K562 (cell line): ENCODE measurements at regions not wholly inside any gene's neighbourhood (a gene's known extent, or its start where the extent isn't known, plus 50 kb on each side); places are given as distances from the start of the nearest gene placed in this dataset.

ENCODE experiments used
- ATAC-seq: fragments of 200-7000 bp; cut with Tn5 transposase; 3 replicates; pipeline ENCODE4 v1.9.1; 2020; ENCODE audit warnings: moderate library complexity
- BruUV-seq: library from RNA; stranded (reverse); fragments of 400-500 nt; replicated peaks from 2 replicates; lab custom pipeline; 2021; lab: Mats Ljungman, UMichigan
- CTCF ChIA-PET: fragments of 300-600 bp; formaldehyde crosslinking; extraction: SDS; loops from one replicate; lab custom pipeline; 2021; ENCODE audit warnings: low intra/inter-chr PET ratio; lab: Yijun Ruan, JAX
- POLR2A ChIA-PET: fragments of 300-600, 350-650 bp; sonication (Branson Sonifier 250); formaldehyde crosslinking; extraction: SDS; loops from one replicate; lab custom pipeline; 2021; ENCODE audit warnings: antibody characterized with exemption, inconsistent platforms; lab: Yijun Ruan, JAX
- DNase-seq, 4 experiments: peaks; one replicate each; pipeline versions ENCODE4 v3.0.0 to v3.0.0-alpha.2; 2011 to 2018; ENCODE audit warnings: low spot score in 3 of 4, mixed read lengths in 3 of 4; ENCODE audit errors: extremely low read depth in 1 of 4
- FAIRE-seq: peaks from 2 replicates; lab custom pipeline; 2011; peaks lifted over from hg19 to GRCh38; lab: Jason Lieb, UNC
- H2AFZ ChIP-seq: 2 replicates; pipeline ENCODE4 v1.6.0; 2011; ENCODE audit warnings: low read depth, low read length, control low read depth, inconsistent platforms
- H3K27ac ChIP-seq: fragments of 200-600 bp; 3 replicates; pipeline ENCODE4 v1.8.0; 2011; ENCODE audit warnings: low read depth, mild to moderate bottlenecking, control low read depth, inconsistent platforms, low read length, moderate library complexity, mixed read lengths; ENCODE audit errors: extremely low read depth
- H3K27me3 ChIP-seq, 2 experiments: fragments of 300-600 bp in 1 of 2; 2 replicates in 1 of 2; 3 replicates in 1 of 2; pipeline versions ENCODE4 v1.6.0 to v1.8.0; 2011; ENCODE audit warnings: inconsistent platforms in 2 of 2, low read length in 2 of 2, mild to moderate bottlenecking in 1 of 2, mixed read lengths in 1 of 2, moderate library complexity in 1 of 2; ENCODE audit not compliant: control insufficient read depth in 2 of 2, insufficient read depth in 2 of 2
- H3K36me3 ChIP-seq: fragments of 300-600 bp; 3 replicates; pipeline ENCODE4 v1.8.0; 2011; ENCODE audit warnings: mild to moderate bottlenecking, low read length, inconsistent platforms; ENCODE audit not compliant: control insufficient read depth, insufficient read depth
- H3K4me1 ChIP-seq, 2 experiments: fragments of 200-600 bp in 1 of 2; replicated peaks in 1 of 2; 2 replicates in 1 of 2; 3 replicates in 1 of 2; pipeline versions ENCODE4 v1.5.1 to v1.8.0; 2011; ENCODE audit warnings: inconsistent platforms in 2 of 2, low read length in 2 of 2, mild to moderate bottlenecking in 1 of 2, mixed read lengths in 1 of 2, moderate library complexity in 1 of 2; ENCODE audit not compliant: control insufficient read depth in 2 of 2, insufficient read depth in 2 of 2
- H3K4me2 ChIP-seq: 2 replicates; pipeline ENCODE4 v1.6.1; 2011; ENCODE audit warnings: low read length, control low read depth, inconsistent platforms, mixed read lengths; ENCODE audit not compliant: insufficient read depth
- H3K4me3 ChIP-seq: fragments of 200-600 bp; sonication (generic), shearing (Covaris generic); 2 replicates; pipeline ENCODE4 v1.5.1; 2016; ENCODE audit warnings: control low read depth, inconsistent platforms
- H3K79me2 ChIP-seq: fragments of 200-600 bp; 3 replicates; pipeline ENCODE4 v1.8.0; 2011; ENCODE audit warnings: low read length, inconsistent platforms; ENCODE audit not compliant: control insufficient read depth, insufficient read depth
- H3K9ac ChIP-seq, 2 experiments: 2 replicates each; pipeline versions ENCODE4 v1.6.0 to v1.6.1; 2011; ENCODE audit warnings: low read depth in 2 of 2, low read length in 2 of 2, control low read depth in 1 of 2, inconsistent platforms in 1 of 2, mild to moderate bottlenecking in 1 of 2, mixed read lengths in 1 of 2; ENCODE audit not compliant: insufficient read depth in 1 of 2
- H3K9me1 ChIP-seq: one replicate; pipeline ENCODE4 v1.6.0; 2011; ENCODE audit warnings: inconsistent platforms, mild to moderate bottlenecking, low read length, moderate library complexity; ENCODE audit not compliant: control insufficient read depth, insufficient read depth
- H3K9me3 ChIP-seq: replicated peaks from 2 replicates; pipeline ENCODE4 v1.5.1; 2011; ENCODE audit warnings: low read depth, low read length, inconsistent platforms; ENCODE audit not compliant: control insufficient read depth, insufficient read depth
- H4K20me1 ChIP-seq: replicated peaks from 2 replicates; pipeline ENCODE4 v1.6.1; 2011; ENCODE audit warnings: low read length, inconsistent platforms, mixed read lengths; ENCODE audit not compliant: control insufficient read depth, insufficient read depth
- KLF13 ChIP-seq: fragments of 450-650 bp; IDR thresholded peaks from 2 replicates; pipeline ENCODE4 v1.6.1; 2016; ENCODE audit warnings: missing genetic modification characterization, low read depth, mild to moderate bottlenecking, missing compliant biosample characterization, moderate library complexity, borderline replicate concordance
- NONO ChIP-seq, 2 experiments: fragments of 200-400 bp in 1 of 2; fragments of 450-650 bp in 1 of 2; formaldehyde crosslinking in 1 of 2; IDR thresholded peaks; 2 replicates each; pipeline ENCODE4 v1.6.1; 2017; ENCODE audit warnings: low read depth in 2 of 2, mild to moderate bottlenecking in 2 of 2, moderate library complexity in 2 of 2, low read length in 1 of 2
- PRDM10 ChIP-seq: fragments of 450-650 bp; IDR thresholded peaks from 2 replicates; pipeline ENCODE4 v1.6.1; 2018; ENCODE audit not compliant: partially characterized antibody
- PTTG1 ChIP-seq: fragments of 450-650 bp; IDR thresholded peaks from 2 replicates; pipeline ENCODE4 v1.6.1; 2016; ENCODE audit warnings: low read depth, mild to moderate bottlenecking, missing genetic modification characterization, missing compliant biosample characterization
- SNRNP70 ChIP-seq: fragments of 200-400 bp; formaldehyde crosslinking; optimal IDR thresholded peaks from 2 replicates; pipeline ENCODE3; 2017; ENCODE audit warnings: low read depth, low read length
- TRIM28 ChIP-seq: fragments of 450-650 bp; IDR thresholded peaks from 2 replicates; pipeline ENCODE4 v1.6.1; 2017
- ZNF408 ChIP-seq: fragments of 250-450 bp; sonication (Bioruptor Pico); IDR thresholded peaks from 2 replicates; pipeline ENCODE4 v1.4.0; 2020; ENCODE audit warnings: low read depth, mild to moderate bottlenecking, moderate library complexity
- WGBS: fragments of 100-300 bp; shearing (Covaris generic); methylation state at CpG from one replicate; pipeline ENCODE4 v1.1.6; 2016; ENCODE audit warnings: low coverage, mixed read lengths; ENCODE audit not compliant: insufficient coverage; ENCODE audit errors: missing lambda C conversion rate; 5-methylcytosine and 5-hydroxymethylcytosine counted together
- in situ Hi-C: fragments of 300-500 bp; cut with MboI; formaldehyde crosslinking; loops from 4 replicates; pipeline ENCODE4 v1.15.0; 2018; ENCODE audit warnings: inconsistent platforms, mixed read lengths
- intact Hi-C: fragments of 100-400 bp; cut with micrococcal nuclease; formaldehyde crosslinking; loops from 2 replicates; pipeline ENCODE4 v1.14.2; 2022

GRCh38 chr22:27083610-27084009 is 426.2 kb downstream of the MIAT start:
- Histone ChIP-seq H4K20me1 (no peaks in the 10 kb centered on the region), H3K79me2 (no peaks in the 10 kb centered on the region), H3K36me3 (no peaks in the 10 kb centered on the region), H3K9me3 (no peaks in the 10 kb centered on the region), H3K9me1 (no peaks in the 10 kb centered on the region), H3K4me3 (no peak overlapping the region), H3K27ac (no peak overlapping the region), H3K9ac (no peak overlapping the region), H3K4me1 (no peaks in the 10 kb centered on the region), H3K27me3 (no peaks in the 10 kb centered on the region; a peak in 1 of 5 replicates), H2AFZ (no peak overlapping the region), H3K4me2 (no peak overlapping the region)
- TF ChIP-seq SNRNP70 (no peak), PRDM10 (no peak), TRIM28 (no peak), KLF13 (tag) (no peak), NONO (IDR thresholded peaks at IDR 0.05; ENCODE audit: low read depth in 2 of 2, low read length in 1 of 2) (no peak), ZNF408 (CRISPR knock-in tag) (no peak), PTTG1 (tag) (no peak)
- CTCF ChIA-PET = no interaction called here
- 0% methylated on average over 4 of the region's 4 CpGs for WGBS
- BruUV-seq = no TSS peak
- POLR2A ChIA-PET = interaction anchor here (0.7 kb wide), 1 partner anchor 11 kb away, joined by 3 read pairs; no protein-coding TSS in a partner anchor
- no peak for DNase-seq
- in situ Hi-C loops = no loop called here
- ATAC-seq = no peak
- no peak for FAIRE-seq
- intact Hi-C loops = no loop called here
